ENCODE measurements at regions not wholly inside any gene's neighbourhood (a gene's known extent, or its start where the extent isn't known, plus 50 kb on each side); places are given as distances from the start of the nearest gene placed in this dataset.

- TF ChIP-seq CTCF (IDR thresholded peaks at IDR 0.05) (no peak), POLR2A (IDR thresholded peaks at IDR 0.05) (no peak)
These were observed 309.7 kb upstream of the MPDZ start for GRCh38 chr9:13589034-13589737.

All from uterus (tissue), 2 donors.